Omental fat pad (tissue), 3 donors: ENCODE measurements at regions not wholly inside any gene's neighbourhood (a gene's known extent, or its start where the extent isn't known, plus 50 kb on each side); places are given as distances from the start of the nearest gene placed in this dataset.
"Not testable (repeated sequence)": the region's sequence is repeated elsewhere in the genome, so short reads cannot be mapped to it uniquely, and the experiment has no call there.

Experiments
- ATAC-seq: fragments of 150-250 bp; one replicate; pipeline ENCODE4 v1.9.1; 2016; ENCODE audit warnings: mild to moderate bottlenecking, moderate library complexity; ENCODE audit not compliant: low FRiP score
- DNase-seq: peaks from one replicate; pipeline ENCODE4 v3.0.0-alpha.2; 2019; ENCODE audit warnings: low spot score
- CTCF ChIP-seq, 3 donors: fragments of 450-650 bp; IDR thresholded peaks; one replicate each; pipeline ENCODE4 v1.5.1; 2016 to 2017; ENCODE audit warnings: antibody characterized with exemption in 3 of 3, mild to moderate bottlenecking in 3 of 3, moderate library complexity in 2 of 3

- no peak for TF ChIP-seq CTCF (IDR thresholded peaks at IDR 0.05)
Observed at GRCh38 chr2:66253066-66253465, 181.9 kb upstream of the MEIS1 start.

GRCh38 chr2:66252109-66252508 is 182.8 kb upstream of the MEIS1 start:
- no peak for TF ChIP-seq CTCF (IDR thresholded peaks at IDR 0.05)

More at GRCh38 chr2:66253066-66253465, 181.9 kb upstream of the MEIS1 start:
- no peak for ATAC-seq
- DNase-seq = no peak

GRCh38 chr2:66251573-66251972 is 183.4 kb upstream of the MEIS1 start:
- no peak for DNase-seq
- TF ChIP-seq CTCF (IDR thresholded peaks at IDR 0.05) = no peak

More at GRCh38 chr2:66252109-66252508, 182.8 kb upstream of the MEIS1 start:
- ATAC-seq (no peak), DNase-seq (no peak)

GRCh38 chr2:66249089-66249488 is 185.8 kb upstream of the MEIS1 start:
- DNase-seq, ATAC-seq: not testable (repeated sequence)

More at GRCh38 chr2:66251573-66251972, 183.4 kb upstream of the MEIS1 start:
- ATAC-seq = no peak

GRCh38 chr2:66243809-66244208 is 191.1 kb upstream of the MEIS1 start:
- DNase-seq, ATAC-seq: not testable (repeated sequence)

GRCh38 chr2:66242888-66243287 is 192.0 kb upstream of the MEIS1 start:
- DNase-seq = not testable (repeated sequence)
- peak; percentile 88 for ATAC-seq

- ATAC-seq = no peak
- DNase-seq = no peak
- TF ChIP-seq CTCF (IDR thresholded peaks at IDR 0.05) = no peak
Observed at GRCh38 chr2:66242099-66242789, 192.7 kb upstream of the MEIS1 start.

GRCh38 chr2:66240286-66240685 is 194.6 kb upstream of the MEIS1 start:
- TF ChIP-seq CTCF (IDR thresholded peaks at IDR 0.05) = no peak
- peak; percentile 60 for ATAC-seq
- DNase-seq = no peak

GRCh38 chr2:66239655-66240054 is 195.3 kb upstream of the MEIS1 start:
- no peak for ATAC-seq
- no peak for TF ChIP-seq CTCF (IDR thresholded peaks at IDR 0.05)
- DNase-seq = no peak
